IMR-90 (cell line): ENCODE measurements at regions not wholly inside any gene's neighbourhood (a gene's known extent, or its start where the extent isn't known, plus 50 kb on each side); places are given as distances from the start of the nearest gene placed in this dataset.

Source experiments
- ATAC-seq: fragments of 200-7000 bp; cut with Tn5 transposase; 2 replicates; pipeline ENCODE4 v1.9.1; 2020; ENCODE audit warnings: low read depth, mild to moderate bottlenecking, moderate library complexity
- BruUV-seq: library from RNA; stranded (reverse); fragments of 400-500 nt; replicated peaks from 2 replicates; lab custom pipeline; 2021; lab: Mats Ljungman, UMichigan
- CTCF ChIA-PET: fragments of 300-600 bp; formaldehyde crosslinking; extraction: SDS; loops from one replicate; lab custom pipeline; 2021; ENCODE audit warnings: antibody characterized with exemption; lab: Yijun Ruan, JAX
- POLR2A ChIA-PET: fragments of 300-600 bp; sonication (Branson Sonifier 250); formaldehyde crosslinking; loops from one replicate; lab custom pipeline; 2022; ENCODE audit warnings: antibody characterized with exemption; ENCODE audit not compliant: unreplicated experiment; lab: Charles Lee
- DNase-seq: peaks from one replicate; pipeline ENCODE4 v3.0.0; 2013
- H2AFZ ChIP-seq: replicated peaks from 2 replicates; pipeline ENCODE3; 2013; ENCODE audit warnings: low read length, mild to moderate bottlenecking; ENCODE audit not compliant: poor library complexity
- H2AK5ac ChIP-seq: 2 replicates; pipeline ENCODE4 v1.6.1; 2013; ENCODE audit warnings: low read depth, low read length, inconsistent platforms
- H2AK9ac ChIP-seq: replicated peaks from 2 replicates; pipeline ENCODE3; 2013; ENCODE audit warnings: mild to moderate bottlenecking, low read depth, low read length, moderate library complexity; ENCODE audit not compliant: poor library complexity
- H2BK120ac ChIP-seq: 2 replicates; pipeline ENCODE4 v1.6.1; 2013; ENCODE audit warnings: low read depth, low read length, inconsistent platforms
- H2BK15ac ChIP-seq: 3 replicates; pipeline ENCODE4 v1.6.1; 2013; ENCODE audit warnings: low read depth, low read length, inconsistent platforms
- H2BK20ac ChIP-seq: 2 replicates; pipeline ENCODE4 v1.6.1; 2013; ENCODE audit warnings: low read depth, mild to moderate bottlenecking, inconsistent platforms, low read length, moderate library complexity
- H2BK5ac ChIP-seq: 2 replicates; pipeline ENCODE4 v1.6.1; 2013; ENCODE audit warnings: mild to moderate bottlenecking, low read depth, low read length, inconsistent platforms; ENCODE audit not compliant: poor library complexity, severe bottlenecking
- H3K14ac ChIP-seq: replicated peaks from 2 replicates; pipeline ENCODE4 v1.6.1; 2013; ENCODE audit warnings: low read depth, low read length, inconsistent platforms
- H3K18ac ChIP-seq: 2 replicates; pipeline ENCODE4 v1.6.1; 2013; ENCODE audit warnings: low read depth, low read length, control low read depth
- H3K23ac ChIP-seq: 2 replicates; pipeline ENCODE4 v1.6.1; 2013; ENCODE audit warnings: low read depth, low read length, inconsistent platforms
- H3K27ac ChIP-seq: 2 replicates; pipeline ENCODE4 v1.5.1; 2013; ENCODE audit warnings: mild to moderate bottlenecking, control low read depth, low read length; ENCODE audit not compliant: insufficient read depth
- H3K27me3 ChIP-seq: 2 replicates; pipeline ENCODE4 v1.6.1; 2013; ENCODE audit warnings: low read length; ENCODE audit not compliant: control insufficient read depth, insufficient read depth
- H3K36me3 ChIP-seq: 2 replicates; pipeline ENCODE4 v1.6.1; 2013; ENCODE audit warnings: low read length, mixed read lengths; ENCODE audit not compliant: control insufficient read depth, insufficient read depth
- H3K4ac ChIP-seq: 2 replicates; pipeline ENCODE4 v1.6.1; 2013; ENCODE audit warnings: low read depth, low read length, inconsistent platforms
- H3K4me1 ChIP-seq: 2 replicates; pipeline ENCODE4 v1.6.1; 2013; ENCODE audit warnings: low read length, mixed read lengths; ENCODE audit not compliant: control insufficient read depth, insufficient read depth
- H3K4me2 ChIP-seq: 2 replicates; pipeline ENCODE4 v1.6.1; 2013; ENCODE audit warnings: low read depth, mild to moderate bottlenecking, control low read depth, low read length, moderate library complexity
- H3K4me3 ChIP-seq: 2 replicates; pipeline ENCODE4 v1.5.1; 2013; ENCODE audit warnings: low read depth, mild to moderate bottlenecking, control low read depth, low read length, moderate library complexity; ENCODE audit not compliant: insufficient read depth
- H3K56ac ChIP-seq: 2 replicates; pipeline ENCODE4 v1.6.1; 2013; ENCODE audit warnings: low read length, inconsistent platforms; ENCODE audit not compliant: insufficient read depth; ENCODE audit errors: extremely low read depth
- H3K79me1 ChIP-seq, 2 experiments: 2 replicates each; pipeline ENCODE4 v1.6.1; 2013; ENCODE audit warnings: low read length in 2 of 2, inconsistent platforms in 1 of 2, low read depth in 1 of 2
- H3K9ac ChIP-seq: 2 replicates; pipeline ENCODE4 v1.6.1; 2013; ENCODE audit warnings: low read depth, low read length, control low read depth
- H3K9me1 ChIP-seq: 2 replicates; pipeline ENCODE4 v1.6.1; 2013; ENCODE audit warnings: low read length, inconsistent platforms; ENCODE audit not compliant: insufficient read depth
- H3K9me3 ChIP-seq: 2 replicates; pipeline ENCODE4 v1.6.1; 2013; ENCODE audit warnings: low read length; ENCODE audit not compliant: control insufficient read depth, insufficient read depth
- H4K20me1 ChIP-seq: 2 replicates; pipeline ENCODE4 v1.6.1; 2013; ENCODE audit warnings: low read length, inconsistent platforms; ENCODE audit not compliant: insufficient read depth
- H4K5ac ChIP-seq: 2 replicates; pipeline ENCODE4 v1.6.1; 2013; ENCODE audit warnings: mild to moderate bottlenecking, low read depth, low read length, control low read depth
- H4K8ac ChIP-seq, 2 experiments: 2 replicates each; pipeline ENCODE4 v1.6.1; 2013; ENCODE audit warnings: low read depth in 2 of 2, low read length in 2 of 2, control low read depth in 1 of 2, inconsistent platforms in 1 of 2
- H4K91ac ChIP-seq: 2 replicates; pipeline ENCODE4 v1.6.1; 2013; ENCODE audit warnings: low read depth, low read length, inconsistent platforms; ENCODE audit not compliant: insufficient read depth
- CEBPB ChIP-seq: IDR thresholded peaks from 2 replicates; pipeline ENCODE4 v1.6.1; 2012; ENCODE audit warnings: low read depth, low read length, improper control_type of control experiment
- CHD1 ChIP-seq: IDR thresholded peaks from 2 replicates; pipeline ENCODE4 v1.6.1; 2012; ENCODE audit warnings: low read depth, low read length, improper control_type of control experiment
- FOS ChIP-seq: fragments of 150-350 bp; IDR thresholded peaks from 2 replicates; pipeline ENCODE4 v1.6.1; 2016; ENCODE audit warnings: low read depth, low read length
- POLR2A ChIP-seq: IDR thresholded peaks from 2 replicates; pipeline ENCODE4 v1.6.1; 2012; ENCODE audit warnings: mild to moderate bottlenecking, low read depth, low read length
- RCOR1 ChIP-seq: IDR thresholded peaks from 2 replicates; pipeline ENCODE4 v1.6.1; 2012; ENCODE audit warnings: mild to moderate bottlenecking, low read length, improper control_type of control experiment; ENCODE audit not compliant: insufficient replicate concordance
- RFX5 ChIP-seq: IDR thresholded peaks from 2 replicates; pipeline ENCODE4 v1.8.0; 2012; ENCODE audit warnings: low read depth, mild to moderate bottlenecking, low read length, moderate library complexity
- dilution Hi-C: fragments of 300-500 bp; cut with HindIII; formaldehyde crosslinking; loops from one replicate; pipeline ENCODE4 v1.14.3; 2018; ENCODE audit warnings: low sequenced_read_pairs; ENCODE audit not compliant: unreplicated experiment
- in situ Hi-C: fragments of 300-500 bp; cut with MboI; formaldehyde crosslinking; loops from 3 replicates; pipeline ENCODE4 v1.14.3; 2019; ENCODE audit warnings: low sequenced_read_pairs, inconsistent platforms, mixed read lengths
- intact Hi-C: fragments of 100-400 bp; cut with micrococcal nuclease; formaldehyde crosslinking; loops from 2 replicates; pipeline ENCODE4 v1.10.0; 2022

DNA sequence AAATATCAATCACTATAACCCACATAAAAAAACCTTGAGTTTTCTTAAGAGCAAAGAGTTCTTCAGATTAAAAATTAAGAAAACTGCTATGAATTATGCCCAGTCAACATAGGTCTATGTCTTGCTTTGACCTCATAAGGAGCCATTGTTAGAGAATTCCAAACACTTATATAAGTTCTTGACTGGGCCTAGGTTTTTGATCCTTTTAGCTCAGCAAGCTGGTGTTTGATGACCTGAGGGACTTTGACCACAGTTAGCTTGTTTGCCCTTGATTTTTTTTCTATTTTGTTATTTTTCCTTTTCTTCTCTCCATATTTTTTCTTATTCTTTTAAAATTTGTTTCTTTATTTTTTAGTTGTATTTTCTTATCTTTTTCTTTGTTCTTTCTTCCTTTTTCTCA is 122.3 kb downstream of the RHOU start:
- Histone ChIP-seq H3K4me1 (peaks cover 8% of the 10 kb centered on the region; the same call in 1 of the 2 replicates), H3K27me3 (no peaks in the 10 kb centered on the region), H4K91ac (no peak overlapping the region), H2BK120ac (no peak overlapping the region), H3K9ac (no peak overlapping the region), H2AK5ac (no peak overlapping the region), H3K4me2 (no peak overlapping the region), H3K27ac (no peak overlapping the region), H2BK5ac (no peak overlapping the region), H3K14ac (no peak overlapping the region), H4K5ac (no peak overlapping the region), H2AK9ac (no peak overlapping the region), H4K8ac (no peak overlapping the region), H2BK20ac (no peak overlapping the region), H3K18ac (no peak overlapping the region), H4K20me1 (no peaks in the 10 kb centered on the region), H3K23ac (no peak overlapping the region), H2AFZ (no peak overlapping the region), H3K9me1 (peaks cover 2% of the 10 kb centered on the region; the same call in 1 of the 2 replicates), H3K56ac (no peak overlapping the region), H3K4me3 (no peak overlapping the region), H3K36me3 (no peaks in the 10 kb centered on the region), H3K4ac (no peak overlapping the region), H3K9me3 (no peaks in the 10 kb centered on the region), H2BK15ac (no peak overlapping the region), H3K79me1 (no peaks in the 10 kb centered on the region)
- intact Hi-C loops, result no loop called here
- TF ChIP-seq FOS, result no peak
- TF ChIP-seq CEBPB, result no peak
- TF ChIP-seq POLR2A, result no peak
- no peak for TF ChIP-seq RFX5
- TF ChIP-seq RCOR1, result no peak
- TF ChIP-seq CHD1, result no peak
- ChIA-PET POLR2A (no interaction called here), CTCF (no interaction called here)
- ATAC-seq, result no peak
- no peak for DNase-seq
- dilution Hi-C loops, result no loop called here
- in situ Hi-C loops, result no loop called here
- BruUV-seq, result no TSS peak
